Esophagus squamous epithelium (tissue), 4 donors: ENCODE measurements at regions not wholly inside any gene's neighbourhood (a gene's known extent, or its start where the extent isn't known, plus 50 kb on each side); places are given as distances from the start of the nearest gene placed in this dataset.

Experiments
- CTCF ChIP-seq, 6 experiments: fragments of 450-650 bp in 4 of 6; fragments of 200-600 bp in 2 of 6; sonication (generic) in 2 of 6; IDR thresholded peaks; one replicate each; pipeline ENCODE4 v1.5.1; 2016 to 2019; ENCODE audit warnings: antibody characterized with exemption in 6 of 6, mild to moderate bottlenecking in 4 of 6, moderate library complexity in 4 of 6
- POLR2A ChIP-seq, 4 donors: fragments of 450-650 bp; IDR thresholded peaks; one replicate each; pipeline ENCODE4 v1.6.1; 2017; ENCODE audit warnings: antibody characterized with exemption in 4 of 4, mild to moderate bottlenecking in 4 of 4, moderate library complexity in 3 of 4

GRCh38 chr2:120861191-120861575 lies 125.5 kb downstream of the GLI2 start:
- TF ChIP-seq CTCF (IDR thresholded peaks at IDR 0.05) (no peak), POLR2A (IDR thresholded peaks at IDR 0.05) (no peak)
